Lower lobe of right lung (tissue), 2 donors: ENCODE measurements at regions not wholly inside any gene's neighbourhood (a gene's known extent, or its start where the extent isn't known, plus 50 kb on each side); places are given as distances from the start of the nearest gene placed in this dataset.

Experiments
- ATAC-seq, 2 donors: fragments of 200-7000 bp; cut with Tn5 transposase; one replicate each; pipeline ENCODE4 v1.9.1; 2020 to 2022; ENCODE audit warnings: mild to moderate bottlenecking in 2 of 2, moderate library complexity in 2 of 2
- DNase-seq: peaks from one replicate; pipeline ENCODE4 v3.0.0-alpha.2; 2020
- H3K27ac ChIP-seq: fragments of 200-600 bp; one replicate; pipeline ENCODE4 v1.8.0; 2022
- H3K27me3 ChIP-seq: fragments of 200-600 bp; one replicate; pipeline ENCODE4 v1.8.0; 2022; ENCODE audit warnings: low read depth
- H3K36me3 ChIP-seq: fragments of 200-600 bp; one replicate; pipeline ENCODE4 v1.8.0; 2022; ENCODE audit warnings: mild to moderate bottlenecking
- H3K4me1 ChIP-seq: fragments of 200-600 bp; one replicate; pipeline ENCODE4 v1.8.0; 2022
- H3K4me3 ChIP-seq: fragments of 200-600 bp; one replicate; pipeline ENCODE4 v1.8.0; 2022; ENCODE audit warnings: mild to moderate bottlenecking
- H3K9me3 ChIP-seq: fragments of 200-600 bp; one replicate; pipeline ENCODE4 v1.8.0; 2022
- intact Hi-C: fragments of 100-400 bp; cut with DNase I; formaldehyde crosslinking; loops from one replicate; pipeline ENCODE4 v1.11.0; 2022
- TF ChIP-seq, protein P1 (sequence below): fragments of 200-600 bp; IDR thresholded peaks from one replicate; pipeline ENCODE4 v1.8.0; 2022; ENCODE audit warnings: antibody characterized with exemption, mild to moderate bottlenecking
- donor health status: DM: no; HTN: yes; CAD: no; lungs with severe emphysema.

DNA sequence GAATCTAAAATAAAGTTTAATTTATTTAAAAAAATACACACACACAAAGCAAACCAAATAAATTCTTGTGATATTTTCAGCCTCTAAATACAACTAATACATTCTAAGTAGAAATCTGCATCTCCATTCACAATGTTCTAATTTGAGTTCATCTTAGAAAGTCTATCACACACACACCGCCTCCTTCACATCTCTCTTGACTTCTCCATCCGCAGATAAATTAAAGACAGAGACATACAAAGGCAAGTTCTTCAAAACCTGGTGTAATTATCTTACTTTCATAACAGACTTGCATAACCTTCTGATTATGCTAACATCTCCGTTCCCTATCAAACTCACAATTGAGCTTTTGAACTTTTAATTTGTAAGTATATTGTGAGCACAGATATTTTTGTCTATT is 657.3 kb downstream of the VGLL3 start:
- ATAC-seq, result no peak

DNA sequence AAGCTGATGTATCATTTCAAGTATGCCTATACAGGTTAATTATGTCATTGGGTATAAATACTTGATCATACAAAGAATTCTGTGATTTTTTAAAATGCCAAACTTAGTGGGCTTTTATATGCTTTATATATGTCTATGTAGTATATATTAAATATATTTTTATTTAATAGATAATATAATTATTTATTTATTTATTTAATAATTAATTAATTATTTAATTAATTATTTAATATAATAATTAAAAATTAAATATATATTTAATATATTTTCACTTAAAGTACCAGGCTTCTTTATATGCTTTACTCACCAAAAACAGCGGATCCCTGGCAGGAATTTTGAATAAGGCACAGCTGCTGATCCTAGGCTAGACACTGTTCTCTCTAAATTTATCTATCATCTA is 687.0 kb downstream of the VGLL3 start:
- Histone ChIP-seq H3K27me3 (no peaks in the 10 kb centered on the region), H3K36me3 (no peaks in the 10 kb centered on the region), H3K4me3 (no peak overlapping the region), H3K9me3 (no peaks in the 10 kb centered on the region), H3K27ac (no peak overlapping the region), H3K4me1 (no peaks in the 10 kb centered on the region)
- TF ChIP-seq, protein P1, sequence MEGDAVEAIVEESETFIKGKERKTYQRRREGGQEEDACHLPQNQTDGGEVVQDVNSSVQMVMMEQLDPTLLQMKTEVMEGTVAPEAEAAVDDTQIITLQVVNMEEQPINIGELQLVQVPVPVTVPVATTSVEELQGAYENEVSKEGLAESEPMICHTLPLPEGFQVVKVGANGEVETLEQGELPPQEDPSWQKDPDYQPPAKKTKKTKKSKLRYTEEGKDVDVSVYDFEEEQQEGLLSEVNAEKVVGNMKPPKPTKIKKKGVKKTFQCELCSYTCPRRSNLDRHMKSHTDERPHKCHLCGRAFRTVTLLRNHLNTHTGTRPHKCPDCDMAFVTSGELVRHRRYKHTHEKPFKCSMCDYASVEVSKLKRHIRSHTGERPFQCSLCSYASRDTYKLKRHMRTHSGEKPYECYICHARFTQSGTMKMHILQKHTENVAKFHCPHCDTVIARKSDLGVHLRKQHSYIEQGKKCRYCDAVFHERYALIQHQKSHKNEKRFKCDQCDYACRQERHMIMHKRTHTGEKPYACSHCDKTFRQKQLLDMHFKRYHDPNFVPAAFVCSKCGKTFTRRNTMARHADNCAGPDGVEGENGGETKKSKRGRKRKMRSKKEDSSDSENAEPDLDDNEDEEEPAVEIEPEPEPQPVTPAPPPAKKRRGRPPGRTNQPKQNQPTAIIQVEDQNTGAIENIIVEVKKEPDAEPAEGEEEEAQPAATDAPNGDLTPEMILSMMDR, result no peak
- no peak for ATAC-seq
- intact Hi-C loops, result no loop called here
- no peak for DNase-seq

More for the DNA sequence above, 657.3 kb downstream of the VGLL3 start:
- no peaks in the 10 kb centered on the region for H3K36me3 ChIP-seq
- no peaks in the 10 kb centered on the region for H3K9me3 ChIP-seq
- intact Hi-C loops, result no loop called here
- no peak for DNase-seq
- no peaks in the 10 kb centered on the region for H3K27me3 ChIP-seq
- no peaks in the 10 kb centered on the region for H3K4me1 ChIP-seq
- H3K4me3 ChIP-seq, result no peak overlapping the region
- H3K27ac ChIP-seq, result no peak overlapping the region
- TF ChIP-seq, protein P1, result no peak

DNA sequence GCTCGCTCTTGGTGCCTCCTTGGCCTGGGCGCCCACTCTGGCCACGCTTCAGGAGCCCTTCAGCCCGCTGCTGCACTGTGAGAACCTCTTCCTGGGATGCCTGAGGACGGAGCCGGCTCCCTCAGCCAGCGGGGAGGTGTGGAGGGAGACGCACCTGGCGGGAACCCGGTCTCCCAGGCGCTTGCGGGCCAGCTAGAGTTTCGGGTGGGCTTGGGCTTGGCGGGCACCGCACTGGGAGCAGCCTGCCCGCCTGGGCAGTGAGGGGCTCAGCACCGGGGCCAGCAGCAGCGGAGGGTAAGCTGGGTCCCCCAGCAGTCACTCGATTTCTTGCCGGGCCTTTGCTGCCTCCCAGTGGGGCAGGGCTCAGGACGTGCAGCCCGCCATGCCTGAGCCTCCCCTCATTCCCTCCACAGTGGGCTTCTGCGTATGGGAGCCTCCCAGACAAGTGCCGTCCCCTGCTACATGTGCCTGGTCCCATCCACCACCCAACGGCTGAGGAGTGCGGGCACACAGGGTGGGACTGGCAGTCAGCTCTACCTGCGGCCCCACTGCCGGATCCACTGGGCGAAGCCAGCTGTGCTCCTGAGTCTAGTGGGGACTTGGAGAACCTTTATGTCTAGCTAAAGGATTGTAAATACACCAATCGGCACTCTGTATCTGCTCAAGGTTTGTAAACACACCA is 708.7 kb downstream of the VGLL3 start:
- TF ChIP-seq, protein P1, result no peak
- DNase-seq (no peak), ATAC-seq (no peak)

DNA sequence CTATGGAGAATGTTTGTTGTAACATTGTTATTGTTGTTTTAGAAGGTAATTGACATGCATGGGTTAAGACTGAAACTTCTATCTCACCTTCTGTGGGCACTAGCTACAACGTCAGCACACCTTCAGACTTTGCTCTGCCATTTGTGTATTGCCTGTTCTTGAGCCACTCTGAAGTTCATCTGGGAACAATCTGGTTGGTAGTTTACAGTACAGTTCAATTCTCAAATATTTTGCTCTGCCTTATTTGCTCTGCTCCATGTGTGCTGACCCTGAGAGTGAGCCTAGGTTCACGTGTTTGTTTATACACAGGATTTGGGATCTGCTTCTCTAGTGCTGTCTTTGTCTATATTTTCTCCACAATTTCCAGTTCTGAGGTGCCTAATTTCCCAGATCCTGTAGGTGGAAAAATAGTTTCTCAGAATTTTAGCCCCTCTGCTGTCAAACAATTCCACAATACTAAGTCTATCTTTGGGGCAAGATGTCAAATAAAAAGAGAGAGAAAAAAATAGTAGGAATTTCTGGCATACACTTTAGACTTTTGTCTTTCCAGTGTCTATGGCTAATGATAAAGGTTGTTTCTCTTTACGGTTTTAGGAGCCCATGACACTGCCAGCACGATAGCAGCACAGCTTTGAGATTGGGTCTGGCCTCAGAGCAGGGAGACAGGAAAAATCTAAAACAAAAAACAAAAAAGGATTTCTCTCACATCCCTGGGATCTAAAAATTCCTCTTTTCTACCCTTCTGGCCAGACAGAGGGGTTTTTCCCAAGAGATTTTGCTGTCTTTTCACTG is 721.4 kb downstream of the VGLL3 start:
- DNase-seq (no peak), ATAC-seq (no peak)
- Histone ChIP-seq H3K36me3 (no peaks in the 10 kb centered on the region), H3K27me3 (no peaks in the 10 kb centered on the region), H3K4me3 (no peak overlapping the region), H3K27ac (no peak overlapping the region), H3K4me1 (no peaks in the 10 kb centered on the region), H3K9me3 (no peaks in the 10 kb centered on the region)
- TF ChIP-seq, protein P1, result no peak
- intact Hi-C loops, result no loop called here

More for the DNA sequence above, 708.7 kb downstream of the VGLL3 start:
- H3K36me3 ChIP-seq, result no peaks in the 10 kb centered on the region
- no peaks in the 10 kb centered on the region for H3K4me1 ChIP-seq
- no peak overlapping the region for H3K4me3 ChIP-seq
- no peak overlapping the region for H3K27ac ChIP-seq
- H3K9me3 ChIP-seq, result peaks cover 4% of the 10 kb centered on the region
- intact Hi-C loops, result no loop called here
- H3K27me3 ChIP-seq, result no peaks in the 10 kb centered on the region

DNA sequence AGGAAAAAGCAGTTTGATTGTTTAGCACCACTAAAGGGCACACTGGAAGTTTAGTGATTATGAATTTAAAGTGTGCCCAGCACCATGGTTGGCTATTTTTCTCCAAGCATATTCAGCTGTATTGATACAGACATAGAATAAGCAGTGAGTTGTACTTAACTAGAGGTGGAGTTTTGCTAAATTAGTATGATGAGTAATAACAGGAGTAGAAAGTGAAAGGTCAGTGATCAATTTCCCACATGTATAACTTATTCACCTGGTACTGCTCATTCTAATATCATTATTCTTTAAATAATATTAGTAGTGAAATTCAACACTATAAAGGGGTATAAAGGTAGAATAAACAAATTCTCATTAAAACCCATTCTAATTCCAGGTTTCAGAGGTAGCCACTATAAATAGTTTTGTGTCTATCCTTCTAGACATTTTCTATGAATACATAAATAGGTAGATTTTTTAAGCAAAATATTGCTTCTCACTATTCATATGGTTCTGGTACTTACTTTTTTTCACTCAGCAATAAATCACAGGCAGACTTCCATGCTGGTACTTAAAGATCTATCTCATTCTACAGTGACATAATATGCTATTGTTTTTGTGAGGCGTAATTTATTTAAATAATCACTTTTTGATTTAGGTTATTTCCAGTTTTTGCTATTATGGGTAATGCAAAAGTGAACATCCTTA is 732.9 kb downstream of the VGLL3 start:
- intact Hi-C loops, result no loop called here
- ATAC-seq, result no peak

More for the DNA sequence above, 732.9 kb downstream of the VGLL3 start:
- TF ChIP-seq, protein P1, result no peak
- Histone ChIP-seq H3K27me3 (no peaks in the 10 kb centered on the region), H3K27ac (no peak overlapping the region), H3K4me3 (no peak overlapping the region), H3K36me3 (no peaks in the 10 kb centered on the region), H3K4me1 (no peaks in the 10 kb centered on the region), H3K9me3 (no peaks in the 10 kb centered on the region)
- no peak for DNase-seq
